ENCODE measurements at regions not wholly inside any gene's neighbourhood (a gene's known extent, or its start where the extent isn't known, plus 50 kb on each side); places are given as distances from the start of the nearest gene placed in this dataset.
"Not testable (repeated sequence)": the region's sequence is repeated elsewhere in the genome, so short reads cannot be mapped to it uniquely, and the experiment has no call there.

DNA sequence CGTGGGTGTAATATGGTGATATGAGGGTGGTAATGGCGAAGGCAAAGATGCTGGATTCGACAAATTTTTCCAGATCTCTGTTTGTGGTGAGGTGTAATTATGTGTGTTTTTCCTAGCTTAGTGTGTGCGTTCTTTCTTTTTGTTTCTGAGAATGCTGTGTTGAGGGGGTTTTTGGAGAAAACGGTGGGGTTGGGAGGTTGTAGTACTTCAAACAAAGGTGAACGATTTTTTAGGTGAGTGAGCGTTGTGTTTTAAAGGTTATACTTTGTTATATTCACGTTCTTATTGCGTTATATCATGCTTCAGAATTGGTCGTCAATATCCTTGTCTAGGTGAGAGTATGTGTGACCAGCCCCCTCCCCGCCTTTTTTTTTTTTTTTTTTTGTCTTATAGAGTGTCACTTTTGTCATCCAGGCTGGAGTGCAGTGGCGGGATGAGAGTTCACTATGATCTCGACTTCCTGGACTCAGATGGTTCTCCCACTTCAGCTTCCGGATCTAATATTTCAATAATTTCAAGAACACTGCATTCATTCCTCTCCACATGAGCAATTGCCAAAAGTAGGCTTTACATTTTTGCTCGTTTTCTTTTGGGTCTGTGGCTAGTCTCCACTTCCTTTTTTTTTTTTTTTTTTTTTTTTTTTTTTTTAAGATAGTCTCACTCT, 82.2 kb upstream of the RNU2-1 start:
- DNase-seq: no peak

DNA sequence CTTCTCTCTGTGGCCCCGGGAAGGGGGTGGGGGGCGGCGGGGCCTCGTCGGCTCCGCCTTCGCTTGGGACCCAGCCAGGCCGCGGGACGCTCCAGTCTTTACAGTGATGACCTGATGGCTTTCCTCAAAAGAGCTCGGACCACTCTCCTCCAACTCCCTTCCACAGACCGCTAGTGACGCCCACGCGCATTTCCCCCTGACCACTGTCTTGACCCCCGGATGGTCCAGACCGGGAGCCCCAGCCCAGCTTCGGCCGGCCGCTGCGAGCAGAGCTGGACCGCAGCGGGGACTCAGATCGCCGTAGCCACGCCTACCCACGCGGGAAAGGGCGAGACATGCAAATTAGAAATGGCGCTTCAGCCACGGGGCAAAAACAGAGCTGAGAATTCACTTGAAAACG, 81.6 kb upstream of the RNU2-1 start:
- DNase-seq: no peak

DNA sequence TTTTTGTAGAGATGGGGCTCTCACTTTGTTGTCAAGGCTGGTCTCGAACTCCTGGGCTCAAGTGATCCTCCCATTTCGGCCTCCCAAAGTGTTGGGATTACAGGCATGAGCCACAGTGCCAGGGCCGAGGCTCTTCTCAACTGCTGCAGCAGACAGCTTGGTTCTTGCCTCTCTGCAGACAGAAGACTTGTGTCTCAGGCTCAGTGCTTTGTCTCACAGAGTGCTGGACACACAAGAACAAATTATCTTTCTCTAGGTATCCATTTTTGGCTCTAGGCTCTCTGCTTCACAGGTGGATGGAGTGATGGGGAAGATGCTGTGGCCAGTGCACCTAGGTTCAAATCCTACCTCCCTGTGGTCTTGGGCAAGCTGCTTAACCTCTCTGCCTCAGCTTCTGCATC, 80.8 kb upstream of the RNU2-1 start:
- DNase-seq: no peak

DNA sequence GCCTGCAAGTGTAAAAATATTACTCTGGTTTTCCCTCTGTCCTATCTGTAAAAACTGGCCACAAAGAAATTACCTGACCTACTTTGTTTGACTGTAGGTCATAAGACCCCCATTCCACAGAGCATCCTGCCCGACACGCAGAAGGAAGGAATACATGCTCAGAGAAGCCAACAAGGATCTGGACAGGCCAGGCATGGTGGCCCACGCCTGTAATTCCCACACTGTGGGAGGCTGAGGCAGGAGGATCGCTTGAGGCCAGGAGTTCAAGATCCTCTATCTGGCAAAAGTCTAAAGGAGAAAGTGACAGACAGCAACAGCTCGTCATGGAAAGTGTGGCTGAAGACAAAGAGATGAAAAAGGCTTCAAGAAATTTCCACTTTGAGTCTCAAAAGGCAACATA, 78.2 kb upstream of the RNU2-1 start:
- no peak for DNase-seq

DNA sequence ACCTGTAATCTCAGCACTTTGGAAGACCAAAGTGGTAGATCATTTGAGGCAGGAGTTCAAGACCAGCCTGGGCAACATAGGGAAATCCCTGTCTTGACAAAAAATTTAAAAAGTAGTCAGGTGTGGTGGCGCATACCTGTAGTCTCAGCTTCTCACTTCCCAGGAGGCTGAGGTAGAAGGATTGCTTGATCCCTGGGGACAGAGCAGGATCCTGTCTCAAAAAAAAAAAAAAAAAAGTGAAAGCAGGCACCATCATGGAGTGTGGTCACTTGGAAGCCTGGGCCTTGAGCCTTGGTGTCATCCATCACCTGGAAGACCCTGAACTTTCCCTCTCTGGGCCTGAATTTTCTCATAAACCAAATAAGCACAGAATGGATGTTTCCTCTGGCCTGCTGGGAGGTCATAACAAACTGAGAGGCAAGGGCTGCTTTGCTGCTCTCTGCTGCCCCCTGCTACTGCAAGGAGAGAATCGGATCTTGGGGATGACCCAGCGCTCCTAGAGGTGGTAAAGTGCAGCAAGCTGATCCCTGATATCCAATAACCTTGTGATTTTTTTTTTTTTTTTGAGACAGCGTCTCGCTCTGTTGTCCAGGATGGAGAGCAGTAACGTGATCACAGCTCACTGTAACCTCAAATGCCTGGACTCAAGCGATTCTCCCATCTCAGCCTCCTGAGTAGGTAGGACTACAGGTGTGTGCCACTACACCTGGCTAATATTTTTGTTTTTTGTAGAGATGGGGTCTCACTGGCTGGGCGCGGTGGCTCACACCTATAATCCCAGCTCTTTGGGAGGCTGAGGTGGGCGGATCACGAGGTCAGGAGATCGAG, 75.9 kb upstream of the RNU2-1 start:
- no peak for DNase-seq

DNA sequence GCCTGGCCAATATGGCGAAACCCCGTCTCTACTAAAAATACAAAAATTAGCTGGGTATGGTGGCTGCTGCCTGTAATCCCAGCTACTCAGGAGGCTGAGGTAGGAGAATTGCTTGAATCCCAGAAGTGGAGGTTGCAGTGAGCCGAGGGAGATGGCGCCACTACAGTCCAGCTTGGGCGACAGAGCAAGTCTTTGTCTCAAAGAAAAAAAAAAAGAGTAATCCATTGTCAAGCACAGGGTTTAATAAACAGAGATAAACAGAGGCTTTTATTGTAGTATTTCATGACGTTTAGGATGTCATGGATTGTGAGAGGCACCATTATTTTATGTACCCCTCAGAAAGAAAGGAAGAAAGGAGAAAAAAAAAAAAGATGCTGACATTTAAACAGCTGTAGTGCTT, 75.2 kb upstream of the RNU2-1 start:
- no peak for DNase-seq

DNA sequence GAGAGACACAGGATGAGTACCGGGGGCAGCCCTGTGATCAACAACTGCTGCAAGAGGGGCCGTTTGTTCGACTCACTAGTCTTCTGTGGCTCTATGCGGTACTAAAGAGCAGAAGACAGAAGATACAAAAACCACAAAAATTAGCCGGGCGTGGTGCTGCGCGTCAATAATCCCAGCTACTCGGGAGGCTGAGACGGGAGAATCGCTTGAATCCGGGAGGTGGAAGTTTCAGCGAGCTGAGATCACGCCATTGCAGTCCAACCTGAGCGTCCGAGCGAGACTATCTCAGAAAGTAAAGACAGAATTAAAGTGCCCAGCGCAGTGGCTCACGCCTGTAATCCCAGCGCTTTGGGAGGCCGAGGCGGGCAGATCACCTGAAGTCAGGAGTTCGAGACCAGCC, 71.0 kb upstream of the RNU2-1 start:
- DNase-seq: not testable (repeated sequence)

DNA sequence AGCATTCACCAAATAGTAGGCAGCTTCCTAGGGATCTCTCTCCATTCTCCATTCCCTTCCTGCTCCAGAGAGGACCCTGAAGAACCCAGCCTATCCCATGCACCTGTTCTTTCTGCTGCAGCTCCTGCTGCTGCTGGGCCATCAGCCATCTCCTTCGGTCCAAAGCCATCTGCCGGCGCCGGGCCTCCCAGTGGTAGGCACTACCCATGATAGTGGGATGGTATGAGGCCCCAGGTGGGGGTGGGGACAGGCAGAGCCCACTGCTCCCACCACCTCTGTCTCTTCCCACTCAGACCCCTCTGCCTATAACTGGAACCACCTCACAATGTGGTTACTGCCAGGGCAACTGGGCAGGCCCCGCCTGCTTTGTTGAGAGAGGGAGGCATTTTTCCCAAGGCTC, 69.3 kb upstream of the RNU2-1 start:
- not testable (repeated sequence) for DNase-seq

DNA sequence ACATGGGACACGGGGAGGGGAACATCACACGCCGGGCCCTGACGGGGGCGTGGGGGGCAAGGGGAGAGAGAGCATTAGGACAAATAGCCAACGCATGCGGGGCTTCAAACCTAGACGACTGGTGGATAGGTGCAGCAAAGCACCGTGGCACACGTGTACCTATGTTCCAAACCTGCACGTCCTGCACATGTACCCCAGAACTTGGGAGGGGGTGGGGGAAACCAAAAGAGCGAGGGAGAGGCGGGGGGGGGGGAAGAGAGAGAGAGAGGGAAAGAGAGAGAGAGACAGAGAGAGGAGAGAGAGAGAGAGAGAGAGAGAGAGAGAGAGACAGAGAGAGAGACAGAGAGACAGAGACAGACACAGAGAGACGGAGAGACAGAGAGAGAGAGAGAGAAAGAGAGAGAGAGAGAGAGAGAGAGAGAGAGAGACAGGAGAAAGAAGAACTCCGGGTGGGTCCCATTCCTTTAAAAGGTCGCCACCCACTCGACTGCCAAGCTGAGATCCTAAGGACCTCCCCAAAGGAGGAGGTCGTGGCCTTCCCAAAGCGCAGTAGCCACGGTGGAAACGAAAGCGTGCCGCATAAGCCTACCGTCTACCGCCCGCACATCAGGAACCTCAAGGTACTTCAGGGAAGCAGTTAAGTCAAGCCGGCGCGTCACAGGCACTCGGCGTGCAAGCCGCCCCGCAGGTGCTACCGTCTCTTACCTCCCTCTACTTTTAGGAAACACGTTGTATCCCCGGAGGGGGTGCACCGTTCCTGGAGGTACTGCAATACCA, 65.7 kb upstream of the RNU2-1 start:
- not testable (repeated sequence) for DNase-seq

DNA sequence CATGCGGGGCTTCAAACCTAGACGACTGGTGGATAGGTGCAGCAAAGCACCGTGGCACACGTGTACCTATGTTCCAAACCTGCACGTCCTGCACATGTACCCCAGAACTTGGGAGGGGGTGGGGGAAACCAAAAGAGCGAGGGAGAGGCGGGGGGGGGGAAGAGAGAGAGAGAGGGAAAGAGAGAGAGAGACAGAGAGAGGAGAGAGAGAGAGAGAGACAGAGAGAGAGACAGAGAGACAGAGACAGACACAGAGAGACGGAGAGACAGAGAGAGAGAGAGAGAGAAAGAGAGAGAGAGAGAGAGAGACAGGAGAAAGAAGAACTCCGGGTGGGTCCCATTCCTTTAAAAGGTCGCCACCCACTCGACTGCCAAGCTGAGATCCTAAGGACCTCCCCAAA, 55.9 kb upstream of the RNU2-1 start:
- DNase-seq: not testable (repeated sequence)

DNA sequence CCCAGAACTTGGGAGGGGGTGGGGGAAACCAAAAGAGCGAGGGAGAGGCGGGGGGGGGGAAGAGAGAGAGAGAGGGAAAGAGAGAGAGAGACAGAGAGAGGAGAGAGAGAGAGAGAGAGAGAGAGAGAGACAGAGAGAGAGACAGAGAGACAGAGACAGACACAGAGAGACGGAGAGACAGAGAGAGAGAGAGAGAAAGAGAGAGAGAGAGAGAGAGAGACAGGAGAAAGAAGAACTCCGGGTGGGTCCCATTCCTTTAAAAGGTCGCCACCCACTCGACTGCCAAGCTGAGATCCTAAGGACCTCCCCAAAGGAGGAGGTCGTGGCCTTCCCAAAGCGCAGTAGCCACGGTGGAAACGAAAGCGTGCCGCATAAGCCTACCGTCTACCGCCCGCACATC, 49.8 kb upstream of the RNU2-1 start:
- DNase-seq: not testable (repeated sequence)
